Endothelial cell of umbilical vein (primary cell): ENCODE measurements at regions not wholly inside any gene's neighbourhood (a gene's known extent, or its start where the extent isn't known, plus 50 kb on each side); places are given as distances from the start of the nearest gene placed in this dataset.

ENCODE experiments used
- BruUV-seq: library from RNA; stranded (reverse); fragments of 400-500 nt; replicated peaks from 2 replicates; lab custom pipeline; 2021; lab: Mats Ljungman, UMichigan
- CTCF ChIA-PET: fragments of 300-600, 350-600 bp; sonication (Branson Sonifier 250); formaldehyde crosslinking; loops from one replicate; lab custom pipeline; 2021; ENCODE audit warnings: antibody characterized with exemption, inconsistent platforms; lab: Charles Lee
- POLR2A ChIA-PET: fragments of 300-600, 350-600 bp; sonication (Branson Sonifier 250); formaldehyde crosslinking; loops from one replicate; lab custom pipeline; 2021; ENCODE audit warnings: antibody characterized with exemption, inconsistent platforms; lab: Charles Lee
- DNase-seq: peaks from one replicate; pipeline ENCODE4 v3.0.0-alpha.2; 2011; ENCODE audit warnings: low read depth, low spot score
- FAIRE-seq: peaks from 2 replicates; lab custom pipeline; 2011; peaks lifted over from hg19 to GRCh38; lab: Jason Lieb, UNC
- H2AFZ ChIP-seq: 2 replicates; pipeline ENCODE4 v1.6.0; 2012; ENCODE audit warnings: low read depth, low read length, control low read depth, inconsistent platforms
- H3K27ac ChIP-seq: 2 replicates; pipeline ENCODE4 v1.5.1; 2011; ENCODE audit warnings: low read depth, mild to moderate bottlenecking, control low read depth, low read length, moderate library complexity; ENCODE audit not compliant: insufficient read depth
- H3K27me3 ChIP-seq, 2 experiments: 2 replicates each; pipeline versions ENCODE4 v1.6.0 to v1.6.1; 2011; ENCODE audit warnings: low read length in 2 of 2, mixed read lengths in 1 of 2; ENCODE audit not compliant: control insufficient read depth in 2 of 2, insufficient read depth in 2 of 2
- H3K36me3 ChIP-seq, 2 experiments: 2 replicates in 1 of 2; 3 replicates in 1 of 2; pipeline ENCODE4 v1.5.1; 2011; ENCODE audit warnings: low read length in 2 of 2, mild to moderate bottlenecking in 1 of 2, moderate library complexity in 1 of 2; ENCODE audit not compliant: control insufficient read depth in 2 of 2, insufficient read depth in 2 of 2; ENCODE audit errors: extremely low read depth in 1 of 2
- H3K4me1 ChIP-seq: 3 replicates; pipeline ENCODE4 v1.5.1; 2011; ENCODE audit warnings: mild to moderate bottlenecking, low read length; ENCODE audit not compliant: control insufficient read depth, insufficient read depth; ENCODE audit errors: extremely low read depth
- H3K4me2 ChIP-seq: 2 replicates; pipeline ENCODE4 v1.6.1; 2011; ENCODE audit warnings: low read length, control low read depth, mixed read lengths; ENCODE audit not compliant: insufficient read depth
- H3K4me3 ChIP-seq, 3 experiments: fragments of 200-600 bp in 1 of 3; sonication (generic), shearing (Covaris generic) in 1 of 3; replicated peaks in 1 of 3; 2 replicates each; pipeline ENCODE4 v1.5.1; 2011 to 2016; ENCODE audit warnings: control low read depth in 3 of 3, low read length in 3 of 3, mild to moderate bottlenecking in 2 of 3, inconsistent platforms in 1 of 3, low read depth in 1 of 3, moderate library complexity in 1 of 3; ENCODE audit not compliant: insufficient read depth in 1 of 3
- H3K79me2 ChIP-seq: 2 replicates; pipeline ENCODE4 v1.6.0; 2012; ENCODE audit warnings: low read length, inconsistent platforms; ENCODE audit not compliant: control insufficient read depth, insufficient read depth
- H3K9ac ChIP-seq: replicated peaks from 2 replicates; pipeline ENCODE3; 2011; ENCODE audit warnings: low read length, control low read depth; ENCODE audit not compliant: insufficient read depth; ENCODE audit errors: extremely low read depth
- H3K9me1 ChIP-seq: replicated peaks from 3 replicates; pipeline ENCODE4 v1.6.0; 2011; ENCODE audit warnings: mild to moderate bottlenecking, low read length; ENCODE audit not compliant: control insufficient read depth, insufficient read depth; ENCODE audit errors: extremely low read depth
- H3K9me3 ChIP-seq: replicated peaks from 2 replicates; pipeline ENCODE4 v1.5.1; 2012; ENCODE audit warnings: low read length, inconsistent platforms; ENCODE audit not compliant: control insufficient read depth, insufficient read depth
- H4K20me1 ChIP-seq: replicated peaks from 2 replicates; pipeline ENCODE3; 2011; ENCODE audit warnings: mild to moderate bottlenecking, low read length; ENCODE audit not compliant: control insufficient read depth, insufficient read depth; ENCODE audit errors: extremely low read depth
- EZH2 ChIP-seq: IDR thresholded peaks from 2 replicates; pipeline ENCODE4 v1.6.1; 2012; ENCODE audit warnings: borderline replicate concordance, low read depth, mild to moderate bottlenecking, moderate library complexity, low read length, inconsistent platforms; ENCODE audit not compliant: severe bottlenecking
- FOS ChIP-seq: IDR thresholded peaks from 2 replicates; pipeline ENCODE4 v1.6.1; 2011; ENCODE audit warnings: mild to moderate bottlenecking, low read length, moderate library complexity, borderline replicate concordance; ENCODE audit not compliant: insufficient read depth
- GATA2 ChIP-seq: IDR thresholded peaks from 2 replicates; pipeline ENCODE4 v1.7.0; 2011; ENCODE audit warnings: low read depth, mild to moderate bottlenecking, moderate library complexity, mixed read lengths, low read length; ENCODE audit not compliant: insufficient read length, insufficient read depth
- JUN ChIP-seq: IDR thresholded peaks from 2 replicates; pipeline ENCODE4 v1.6.1; 2011; ENCODE audit warnings: borderline replicate concordance, low read depth; ENCODE audit not compliant: insufficient read length, insufficient read depth
- MYC ChIP-seq: IDR thresholded peaks from one replicate; pipeline ENCODE4 v1.6.1; 2011; ENCODE audit warnings: mild to moderate bottlenecking, low read depth, low read length
- POLR2A ChIP-seq: IDR thresholded peaks from 2 replicates; pipeline ENCODE4 v1.6.1; 2012; ENCODE audit warnings: low read depth, mild to moderate bottlenecking, control low read depth, low read length
- POLR2AphosphoS5 ChIP-seq: IDR thresholded peaks from 2 replicates; pipeline ENCODE4 v1.6.1; 2012; ENCODE audit warnings: low read depth, mild to moderate bottlenecking, control low read depth, low read length, moderate library complexity; ENCODE audit not compliant: insufficient read depth
- dilution Hi-C: fragments of 300-500 bp; cut with MboI; formaldehyde crosslinking; loops from one replicate; pipeline ENCODE4 v1.15.0; 2019; ENCODE audit warnings: low sequenced_read_pairs; ENCODE audit not compliant: extremely low pct_ligation_motif_present
- intact Hi-C: fragments of 100-400 bp; cut with micrococcal nuclease; formaldehyde crosslinking; loops from one replicate; pipeline ENCODE4 v1.10.0; 2022
- TF ChIP-seq, protein P1 (sequence below), 2 donors: IDR thresholded peaks; 1 replicate in 1 of 2; 2 replicates in 1 of 2; pipeline ENCODE4 v1.5.1; 2011; ENCODE audit warnings: low read length in 2 of 2, mild to moderate bottlenecking in 2 of 2, moderate library complexity in 2 of 2, control low read depth in 1 of 2, inconsistent platforms in 1 of 2, low read depth in 1 of 2; ENCODE audit not compliant: insufficient read depth in 1 of 2; ENCODE audit errors: extremely low read depth in 1 of 2
- TF ChIP-seq, protein P2 (sequence below): IDR thresholded peaks from 2 replicates; pipeline ENCODE4 v1.6.1; 2011; ENCODE audit not compliant: insufficient read depth, insufficient read length

DNA sequence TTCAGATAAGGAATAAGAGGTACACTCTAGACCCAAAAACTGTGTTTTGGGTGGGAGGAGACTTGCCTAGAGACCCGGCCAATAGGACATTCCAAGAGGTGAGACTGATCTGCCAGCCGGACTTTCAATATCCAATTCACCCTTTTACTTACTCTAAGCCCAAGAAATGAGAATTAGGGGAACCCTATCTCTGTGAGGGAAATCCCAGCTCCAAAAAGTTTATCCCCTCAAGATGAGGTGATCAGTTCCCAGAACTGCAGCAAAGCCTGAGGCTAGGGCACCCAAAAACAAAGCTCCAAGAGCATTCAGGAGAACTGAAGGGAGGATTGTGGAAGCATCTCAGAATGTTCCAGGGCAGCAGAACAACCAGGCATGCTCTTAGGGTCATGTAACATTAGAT, 251.7 kb downstream of the PTTG2 start:
- Histone ChIP-seq H4K20me1 (no peaks in the 10 kb centered on the region), H2AFZ (no peak overlapping the region), H3K36me3 (no peaks in the 10 kb centered on the region), H3K79me2 (no peaks in the 10 kb centered on the region), H3K4me3 (no peak overlapping the region), H3K27me3 (no peaks in the 10 kb centered on the region), H3K4me1 (peaks cover 13% of the 10 kb centered on the region), H3K27ac (no peak overlapping the region), H3K9ac (no peak overlapping the region), H3K9me1 (no peaks in the 10 kb centered on the region), H3K9me3 (no peaks in the 10 kb centered on the region), H3K4me2 (no peak overlapping the region)
- FAIRE-seq (no peak), DNase-seq (no peak)
- CTCF ChIA-PET, result interaction anchor here (1.1 to 1.2 kb wide), 2 partner anchors 9 to 24 kb away, joined by 3 to 4 read pairs; no protein-coding TSS in a partner anchor
- BruUV-seq, result no TSS peak
- intact Hi-C loops (no loop called here), dilution Hi-C loops (no loop called here)
- POLR2A ChIA-PET, result no interaction called here
- TF ChIP-seq, protein P1, sequence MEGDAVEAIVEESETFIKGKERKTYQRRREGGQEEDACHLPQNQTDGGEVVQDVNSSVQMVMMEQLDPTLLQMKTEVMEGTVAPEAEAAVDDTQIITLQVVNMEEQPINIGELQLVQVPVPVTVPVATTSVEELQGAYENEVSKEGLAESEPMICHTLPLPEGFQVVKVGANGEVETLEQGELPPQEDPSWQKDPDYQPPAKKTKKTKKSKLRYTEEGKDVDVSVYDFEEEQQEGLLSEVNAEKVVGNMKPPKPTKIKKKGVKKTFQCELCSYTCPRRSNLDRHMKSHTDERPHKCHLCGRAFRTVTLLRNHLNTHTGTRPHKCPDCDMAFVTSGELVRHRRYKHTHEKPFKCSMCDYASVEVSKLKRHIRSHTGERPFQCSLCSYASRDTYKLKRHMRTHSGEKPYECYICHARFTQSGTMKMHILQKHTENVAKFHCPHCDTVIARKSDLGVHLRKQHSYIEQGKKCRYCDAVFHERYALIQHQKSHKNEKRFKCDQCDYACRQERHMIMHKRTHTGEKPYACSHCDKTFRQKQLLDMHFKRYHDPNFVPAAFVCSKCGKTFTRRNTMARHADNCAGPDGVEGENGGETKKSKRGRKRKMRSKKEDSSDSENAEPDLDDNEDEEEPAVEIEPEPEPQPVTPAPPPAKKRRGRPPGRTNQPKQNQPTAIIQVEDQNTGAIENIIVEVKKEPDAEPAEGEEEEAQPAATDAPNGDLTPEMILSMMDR (IDR thresholded peaks at IDR 0.05; ENCODE audit: extremely low read depth in 1 of 2, insufficient read depth in 1 of 2, low read depth in 1 of 2, low read length in 2 of 2), result no peak
- TF ChIP-seq MYC, result no peak
- no peak for TF ChIP-seq FOS
- TF ChIP-seq POLR2AphosphoS5, result no peak
- no peak for TF ChIP-seq POLR2A
- TF ChIP-seq GATA2, result no peak
- no peak for TF ChIP-seq EZH2
- TF ChIP-seq, protein P2, sequence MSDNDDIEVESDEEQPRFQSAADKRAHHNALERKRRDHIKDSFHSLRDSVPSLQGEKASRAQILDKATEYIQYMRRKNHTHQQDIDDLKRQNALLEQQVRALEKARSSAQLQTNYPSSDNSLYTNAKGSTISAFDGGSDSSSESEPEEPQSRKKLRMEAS, result no peak
- no peak for TF ChIP-seq JUN
